CD4-positive, alpha-beta T cell treated with Interleukin-1 beta for 1 hour (primary cell): ENCODE measurements at regions not wholly inside any gene's neighbourhood (a gene's known extent, or its start where the extent isn't known, plus 50 kb on each side); places are given as distances from the start of the nearest gene placed in this dataset.
"Not testable (repeated sequence)": the region's sequence is repeated elsewhere in the genome, so short reads cannot be mapped to it uniquely, and the experiment has no call there.

Experiments used
- DNase-seq, 2 donors: peaks; one replicate each; pipeline ENCODE4 v3.0.0-alpha.2; 2020 to 2022

DNA sequence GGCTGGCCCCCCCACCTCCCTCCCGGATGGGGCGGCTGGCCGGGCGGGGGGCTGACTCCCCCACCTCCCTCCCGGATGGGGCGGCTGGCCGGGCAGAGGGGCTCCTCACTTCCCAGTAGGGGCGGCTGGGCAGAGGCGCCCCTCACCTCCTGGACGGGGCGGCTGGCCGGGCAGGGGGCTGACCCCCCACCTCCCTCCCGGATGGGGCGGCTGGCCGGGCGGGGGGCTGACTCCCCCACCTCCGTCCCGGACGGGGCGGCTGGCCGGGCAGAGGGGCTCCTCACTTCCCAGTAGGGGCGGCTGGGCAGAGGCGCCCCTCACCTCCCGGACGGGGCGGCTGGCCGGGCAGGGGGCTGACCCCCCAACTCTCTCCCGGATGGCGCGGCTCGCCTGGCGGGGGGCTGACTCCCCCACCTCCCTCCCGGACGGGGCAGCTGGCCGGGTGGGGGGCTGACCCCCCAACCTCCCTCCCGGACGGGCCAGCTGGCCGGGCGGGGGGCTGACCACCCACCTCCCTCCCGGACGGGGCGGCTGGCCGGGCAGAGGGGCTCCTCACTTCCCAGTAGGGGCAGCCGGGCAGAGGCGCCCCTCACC, 194.1 kb upstream of the GRIA1 start:
- DNase-seq, result not testable (repeated sequence)

GRCh38 chr5:153299891-153300290, 190.6 kb upstream of the GRIA1 start:
- DNase-seq, result no peak

DNA sequence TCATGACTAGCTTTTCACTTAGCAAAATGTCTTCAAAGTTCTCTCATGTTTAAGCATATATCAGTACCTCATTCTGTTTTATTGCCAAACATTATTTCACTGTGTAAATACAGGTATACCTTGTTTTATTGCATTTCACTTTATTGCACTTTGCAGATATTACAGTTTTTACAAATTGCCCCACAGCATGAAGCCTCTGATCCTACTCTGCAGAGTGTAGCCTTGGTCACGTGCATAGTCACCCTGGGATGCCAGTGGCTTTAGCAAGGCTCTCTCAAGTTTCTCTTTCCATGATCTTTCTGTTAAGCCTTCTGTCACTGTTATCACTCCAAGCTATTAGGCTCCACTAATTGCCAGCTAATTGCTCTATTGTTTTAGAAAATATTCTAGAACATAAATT, 182.2 kb upstream of the GRIA1 start:
- no peak for DNase-seq

GRCh38 chr5:153318556-153318955, 171.9 kb upstream of the GRIA1 start:
- no peak for DNase-seq

DNA sequence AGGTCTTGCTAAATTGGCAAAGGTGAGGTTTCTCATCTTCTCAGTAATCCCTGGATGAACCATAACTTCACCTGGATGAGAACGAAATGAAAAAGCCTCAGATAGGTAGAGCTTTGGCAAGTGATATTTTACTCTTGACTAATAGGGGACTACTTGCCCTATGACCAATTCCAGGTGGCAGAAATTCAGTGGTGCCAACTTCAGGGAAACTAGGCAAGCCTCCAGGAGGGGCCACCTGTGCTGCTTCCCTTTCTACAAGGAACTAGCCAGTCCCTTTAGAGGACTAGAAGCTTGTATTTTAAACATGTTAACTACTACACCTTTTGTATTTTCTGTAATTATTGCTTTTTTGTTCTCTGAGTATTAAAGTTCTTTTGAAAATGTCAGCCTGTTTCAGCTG, 169.0 kb upstream of the GRIA1 start:
- no peak for DNase-seq

GRCh38 chr5:153340139-153340538, 150.3 kb upstream of the GRIA1 start:
- DNase-seq, result no peak

DNA sequence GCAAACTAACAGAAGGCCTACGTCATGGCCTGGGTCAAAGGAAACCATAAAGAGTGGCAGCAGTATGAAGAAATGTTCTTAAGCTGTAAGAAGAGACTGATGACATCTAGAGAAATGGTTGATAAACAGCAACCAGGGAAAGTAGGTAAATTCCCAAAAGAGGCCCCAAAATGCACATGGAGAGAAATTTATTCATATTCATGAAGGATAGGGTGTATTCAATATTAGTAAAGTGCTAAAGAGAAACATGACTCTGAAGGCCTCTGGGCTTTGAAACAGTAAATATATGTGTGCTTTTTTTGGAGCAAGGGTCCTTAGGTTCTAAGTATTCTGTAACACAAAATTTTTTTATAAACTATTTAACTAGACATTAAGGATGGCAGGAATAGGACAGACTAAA, 149.7 kb upstream of the GRIA1 start:
- DNase-seq, result no peak

DNA sequence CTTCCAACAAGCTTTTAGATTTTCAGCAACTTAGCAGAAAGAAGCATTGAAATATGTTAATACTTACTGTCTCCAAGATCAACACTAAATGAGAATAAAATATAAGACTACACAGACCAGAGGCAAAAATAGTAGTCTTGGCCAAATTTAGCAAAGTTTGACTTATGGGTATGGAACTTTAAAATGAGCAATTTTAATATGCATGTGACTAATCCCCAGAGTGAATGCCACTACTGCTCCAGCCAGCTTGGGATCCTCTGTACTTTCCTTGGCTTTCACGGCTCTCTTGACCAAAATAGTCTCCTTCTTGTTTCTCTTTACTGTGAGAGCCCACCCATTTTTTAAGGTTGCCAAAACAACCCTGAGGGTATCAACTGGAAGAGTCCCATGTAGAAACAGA, 148.0 kb upstream of the GRIA1 start:
- no peak for DNase-seq

GRCh38 chr5:153347611-153348010, 142.9 kb upstream of the GRIA1 start:
- DNase-seq, result no peak

- DNase-seq, result no peak
Measured at GRCh38 chr5:153350175-153350883, 140.1 kb upstream of the GRIA1 start.

DNA sequence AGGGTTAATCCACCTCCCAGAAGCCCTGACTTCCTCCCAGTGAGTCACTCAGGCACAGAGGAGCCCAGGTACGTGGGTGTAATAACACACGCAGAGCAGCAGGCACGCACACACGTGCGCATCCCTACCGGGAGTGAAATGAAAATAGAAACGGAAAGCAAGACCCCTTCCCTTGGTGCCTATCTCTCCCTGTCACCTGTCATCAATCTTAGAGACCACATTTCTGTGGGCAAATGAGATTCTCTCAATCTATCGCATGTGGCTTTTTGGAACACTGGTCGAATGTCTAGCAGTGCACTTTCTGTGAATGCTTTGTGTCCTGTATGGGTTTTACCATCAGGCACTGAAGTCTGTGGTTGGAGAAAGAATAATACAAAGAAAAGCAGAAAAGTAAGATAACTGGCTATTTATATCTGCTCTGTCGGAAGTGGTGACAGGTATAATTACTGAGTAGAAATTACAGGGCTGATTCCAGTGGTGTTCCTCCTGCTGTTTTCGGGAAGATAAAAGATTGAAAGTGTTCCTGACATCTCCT, 137.7 kb upstream of the GRIA1 start:
- DNase-seq, result peak in 1 of 2 donors; percentile 23

DNA sequence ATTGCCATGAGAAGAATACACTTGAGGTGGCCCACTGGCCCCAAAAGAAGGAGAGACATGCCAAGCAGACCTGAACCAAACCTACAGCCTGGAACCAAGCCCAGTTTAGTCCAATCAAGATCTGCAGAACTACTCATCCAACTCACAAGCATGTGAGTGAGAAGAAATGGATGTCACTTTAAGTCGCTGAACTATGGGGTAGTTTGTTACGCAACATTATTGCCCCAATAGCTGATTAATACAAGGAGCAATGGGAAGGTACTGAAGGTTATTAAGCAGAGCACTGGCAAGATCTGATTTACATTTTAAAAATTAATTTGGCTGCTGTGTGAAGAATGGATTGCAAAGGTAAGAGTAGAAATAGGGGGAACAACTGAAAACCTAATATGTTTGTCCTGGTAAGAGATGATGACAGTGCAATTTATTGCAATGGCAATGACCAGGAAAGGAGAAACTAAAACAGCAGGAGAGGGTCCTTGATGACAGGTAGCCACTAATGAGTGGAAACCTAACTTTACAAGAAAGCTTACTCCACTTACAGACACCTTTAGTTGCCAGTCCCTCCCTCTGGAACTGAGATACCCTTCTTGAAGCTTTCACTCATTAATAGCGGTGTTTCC, 132.9 kb upstream of the GRIA1 start:
- no peak for DNase-seq

- DNase-seq, result no peak
Measured at GRCh38 chr5:153358315-153358976, 132.0 kb upstream of the GRIA1 start.

DNA sequence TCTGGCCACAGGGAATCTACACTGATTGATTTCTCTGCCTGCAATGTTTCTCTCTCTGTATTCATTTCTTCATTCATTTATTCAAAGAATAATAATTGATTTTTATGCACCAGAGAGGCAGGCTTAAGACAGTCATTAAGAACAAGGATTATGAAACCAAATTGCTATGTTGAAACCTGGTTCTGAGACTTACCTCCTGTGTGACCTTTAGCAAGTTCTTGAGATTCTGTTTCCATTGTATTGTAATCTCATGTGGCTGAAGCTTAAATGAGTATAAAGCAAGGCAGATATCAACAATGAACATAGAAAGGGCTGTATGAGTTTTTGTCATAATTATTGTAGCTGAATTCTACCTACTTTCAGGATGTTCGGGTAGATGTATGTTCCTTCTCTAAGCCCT, 129.6 kb upstream of the GRIA1 start:
- no peak for DNase-seq

GRCh38 chr5:153361735-153362409, 128.6 kb upstream of the GRIA1 start:
- no peak for DNase-seq

DNA sequence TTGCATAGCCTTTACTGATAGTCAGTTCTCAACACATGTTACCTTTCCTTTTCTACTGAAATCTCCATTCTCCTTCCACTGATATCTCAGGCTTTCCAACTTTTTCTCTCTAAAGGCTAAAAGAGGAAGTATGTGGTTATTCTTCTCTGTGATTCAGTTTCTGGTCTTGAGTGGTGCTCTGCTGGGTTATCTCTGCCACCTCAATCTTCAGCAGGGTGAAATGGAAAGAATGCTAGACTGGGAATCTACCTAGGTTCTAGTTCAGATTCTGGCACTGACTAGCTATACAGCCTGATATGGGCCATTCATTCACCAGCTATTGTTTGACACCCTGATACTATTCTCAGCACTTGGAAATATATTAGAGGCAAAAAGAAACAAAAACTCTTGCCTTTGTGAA, 124.9 kb upstream of the GRIA1 start:
- no peak for DNase-seq

DNA sequence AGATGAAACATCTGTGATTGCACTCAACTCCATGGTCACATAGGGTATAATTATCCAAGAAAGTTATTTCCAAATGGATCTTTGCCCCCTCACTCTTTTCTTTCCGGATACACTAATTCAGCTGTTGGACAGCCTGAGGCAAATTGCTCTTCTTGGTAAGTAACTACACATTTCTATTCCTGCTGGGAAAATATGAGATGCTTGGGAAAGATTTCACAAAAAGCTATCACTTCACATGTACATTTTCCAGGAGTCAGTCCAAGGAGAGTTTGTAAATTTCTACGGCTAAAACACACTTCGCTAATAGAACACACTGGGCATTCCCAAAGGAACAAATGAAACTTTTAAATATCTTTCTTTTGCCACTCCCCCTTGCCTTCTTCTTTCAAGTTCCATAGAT, 123.0 kb upstream of the GRIA1 start:
- no peak for DNase-seq

GRCh38 chr5:153372425-153373129, 117.9 kb upstream of the GRIA1 start:
- no peak for DNase-seq

GRCh38 chr5:153373130-153373498, 117.4 kb upstream of the GRIA1 start:
- DNase-seq, result no peak

GRCh38 chr5:153381630-153382029, 108.8 kb upstream of the GRIA1 start:
- not testable (repeated sequence) for DNase-seq

DNA sequence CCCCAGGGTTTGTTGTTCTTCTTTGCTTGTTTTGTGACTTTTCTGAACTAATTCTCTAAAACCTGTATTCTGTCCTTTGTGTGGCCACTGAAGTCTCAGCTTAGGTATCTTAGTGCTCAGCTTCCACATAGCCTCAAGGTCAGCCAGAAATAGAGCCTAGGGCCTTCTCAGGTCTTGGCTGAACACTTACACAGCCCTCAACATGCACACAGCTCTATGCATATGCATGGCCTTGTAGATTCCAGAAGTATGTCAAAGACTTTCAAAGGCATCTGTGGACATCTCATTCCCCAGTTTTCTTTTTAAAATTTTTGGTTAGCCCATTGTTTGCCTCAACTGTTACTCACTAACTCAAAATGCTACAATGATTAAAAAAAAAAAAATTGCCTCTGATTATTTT, 99.9 kb upstream of the GRIA1 start:
- DNase-seq, result no peak

DNA sequence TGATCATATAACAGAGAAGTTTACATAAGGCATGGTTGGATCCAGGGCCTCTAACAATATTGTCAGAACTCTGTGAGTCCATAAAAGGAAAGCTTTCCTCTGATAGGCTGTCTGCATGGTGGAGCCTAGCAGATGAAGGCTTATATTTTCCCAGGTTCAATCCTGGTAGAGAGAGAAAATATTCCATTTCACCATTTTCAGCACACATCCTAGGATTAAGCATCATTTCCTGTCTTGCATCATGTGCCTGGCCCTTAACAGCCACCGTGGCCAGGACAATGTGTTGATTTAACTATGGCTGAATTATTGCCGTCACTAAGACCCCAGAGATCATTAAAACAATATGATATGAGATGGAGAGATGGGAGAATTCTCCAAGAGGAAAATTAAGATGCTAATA, 90.9 kb upstream of the GRIA1 start:
- no peak for DNase-seq

GRCh38 chr5:153400931-153401330, 89.5 kb upstream of the GRIA1 start:
- no peak for DNase-seq
